IPS DF 6.9 (cell line): ENCODE measurements at regions not wholly inside any gene's neighbourhood (a gene's known extent, or its start where the extent isn't known, plus 50 kb on each side); places are given as distances from the start of the nearest gene placed in this dataset.
A peak's percentile ranks its signal among the peaks of the same experiment; 100 is the strongest.
"Not testable (repeated sequence)": the region's sequence is repeated elsewhere in the genome, so short reads cannot be mapped to it uniquely, and the experiment has no call there.

Experiments
- DNase-seq: peaks from one replicate; pipeline ENCODE4 v3.0.0-alpha.2; 2013; ENCODE audit warnings: low read depth, low spot score
- H3K27ac ChIP-seq: one replicate; pipeline ENCODE4 v1.5.1; 2013; ENCODE audit warnings: low read length, control low read depth
- H3K27me3 ChIP-seq: 2 replicates; pipeline ENCODE4 v1.6.1; 2013; ENCODE audit warnings: mild to moderate bottlenecking, low read length; ENCODE audit not compliant: control insufficient read depth, insufficient read depth
- H3K36me3 ChIP-seq: 2 replicates; pipeline ENCODE4 v1.6.1; 2013; ENCODE audit warnings: low read length; ENCODE audit not compliant: control insufficient read depth, insufficient read depth
- H3K4me1 ChIP-seq: 2 replicates; pipeline ENCODE4 v1.6.1; 2013; ENCODE audit warnings: low read length; ENCODE audit not compliant: control insufficient read depth, insufficient read depth
- H3K4me3 ChIP-seq: 2 replicates; pipeline ENCODE4 v1.5.1; 2013; ENCODE audit warnings: mild to moderate bottlenecking, low read length
- H3K9me3 ChIP-seq: 2 replicates; pipeline ENCODE4 v1.6.1; 2013; ENCODE audit warnings: low read length, inconsistent platforms; ENCODE audit not compliant: control insufficient read depth, insufficient read depth
- WGBS: extraction: QIAGEN DNeasy Blood & Tissue Kit; methylation state at CpG from one replicate; pipeline ENCODE4 v1.1.7; 2013; ENCODE audit warnings: mixed read lengths, missing lambda C conversion rate; ENCODE audit not compliant: insufficient read length, insufficient coverage; 5-methylcytosine and 5-hydroxymethylcytosine counted together

DNA sequence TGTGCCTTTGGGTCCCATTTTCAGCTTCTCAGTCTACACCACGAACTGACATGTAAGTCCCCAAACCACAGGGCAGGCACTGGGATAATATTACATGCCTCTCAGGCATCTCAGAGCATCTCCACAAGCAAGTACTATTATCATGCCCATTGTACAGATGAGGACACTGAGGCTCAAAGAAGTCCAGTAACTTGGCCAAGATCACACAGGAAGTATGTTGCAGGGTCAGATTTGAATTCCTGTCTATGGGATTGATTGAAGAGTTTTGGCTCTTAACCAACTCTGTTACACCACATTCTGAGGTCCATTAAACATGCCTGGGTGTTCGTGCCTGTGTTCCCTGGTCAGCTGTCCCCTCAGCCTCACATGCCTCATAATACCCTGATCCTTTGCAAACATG is 319.8 kb downstream of the FOXO1 start:
- Histone ChIP-seq H3K4me1 (peaks cover 4% of the 10 kb centered on the region), H3K36me3 (no peaks in the 10 kb centered on the region), H3K9me3 (no peaks in the 10 kb centered on the region), H3K4me3 (no peak overlapping the region), H3K27ac (no peak overlapping the region), H3K27me3 (no peaks in the 10 kb centered on the region)
- no peak for DNase-seq
- WGBS: no CpG with 5 or more reads among the region's 2 CpGs

GRCh38 chr13:40348096-40348679 is 318.3 kb downstream of the FOXO1 start:
- no CpG with 5 or more reads among the region's 7 CpGs for WGBS
- no peak for DNase-seq
- Histone ChIP-seq H3K4me3 (no peak overlapping the region), H3K9me3 (no peaks in the 10 kb centered on the region), H3K27me3 (no peaks in the 10 kb centered on the region), H3K4me1 (peaks cover 2% of the 10 kb centered on the region), H3K36me3 (no peaks in the 10 kb centered on the region), H3K27ac (no peak overlapping the region)

DNA sequence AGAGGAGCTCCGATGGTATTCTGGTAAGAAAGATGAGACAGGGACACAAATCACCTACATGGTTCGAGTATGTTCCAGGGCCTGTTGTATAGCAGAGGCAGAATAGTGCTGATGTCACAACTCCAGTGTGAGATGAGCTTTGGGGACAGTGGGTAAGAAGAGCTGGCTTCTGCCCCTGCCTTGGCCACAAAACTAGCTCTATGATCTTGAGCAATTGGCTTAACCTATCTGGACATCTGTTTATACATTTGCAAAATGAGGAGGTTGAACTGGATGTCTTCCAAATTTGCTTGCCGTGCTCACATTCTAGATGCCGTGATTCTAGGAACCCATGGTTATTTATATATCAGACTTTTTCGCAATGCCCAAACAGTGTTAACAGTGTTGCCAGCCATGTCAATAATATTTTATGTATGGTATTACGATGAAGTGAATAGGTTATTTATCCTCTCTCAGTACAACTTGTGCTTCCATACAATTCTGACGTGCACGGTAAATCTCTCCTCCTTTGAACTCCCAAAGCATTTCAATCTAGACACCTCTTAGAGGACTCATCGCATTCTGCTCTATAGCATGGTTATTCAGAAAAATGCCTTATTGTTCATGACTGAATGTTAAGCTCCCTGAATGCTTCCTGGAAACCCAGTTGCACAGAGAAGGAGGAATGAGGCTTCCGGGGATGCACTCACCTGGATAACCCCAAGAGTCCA is 316.0 kb downstream of the FOXO1 start:
- Histone ChIP-seq H3K9me3 (no peaks in the 10 kb centered on the region), H3K4me1 (no peaks in the 10 kb centered on the region; the same call in 1 of the 2 replicates), H3K4me3 (no peak overlapping the region), H3K36me3 (no peaks in the 10 kb centered on the region), H3K27me3 (no peaks in the 10 kb centered on the region), H3K27ac (no peak overlapping the region)
- no CpG with 5 or more reads among the region's 10 CpGs for WGBS
- no peak for DNase-seq

GRCh38 chr13:40351537-40352379 is 314.7 kb downstream of the FOXO1 start:
- no peaks in the 10 kb centered on the region for H3K9me3 ChIP-seq
- H3K4me3 ChIP-seq: no peak overlapping the region
- H3K27me3 ChIP-seq: no peaks in the 10 kb centered on the region
- no peak overlapping the region for H3K27ac ChIP-seq
- no peaks in the 10 kb centered on the region for H3K36me3 ChIP-seq
- no peaks in the 10 kb centered on the region for H3K4me1 ChIP-seq
- DNase-seq: no peak
- WGBS: no CpG with 5 or more reads among the region's 9 CpGs

DNA sequence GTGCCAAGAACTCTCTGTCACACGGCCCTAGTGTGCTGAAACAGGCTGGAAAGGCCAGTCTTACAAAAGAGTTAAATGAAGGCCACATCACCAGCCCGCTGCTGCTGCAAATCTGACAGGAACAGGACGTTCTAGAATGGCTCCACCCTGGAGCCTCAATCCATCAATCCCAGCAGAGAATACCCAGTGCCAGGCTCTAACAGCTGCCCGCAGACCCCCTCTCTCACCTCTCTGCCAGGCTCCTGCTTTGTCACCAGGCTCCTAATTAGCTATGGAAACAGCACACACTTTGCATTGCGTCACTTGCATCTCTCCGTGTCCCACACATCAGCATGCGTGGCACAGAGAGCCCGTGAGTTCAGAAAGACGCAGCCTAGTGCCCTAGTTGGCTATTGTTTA is 314.1 kb downstream of the FOXO1 start:
- no peaks in the 10 kb centered on the region for H3K9me3 ChIP-seq
- DNase-seq: no peak

DNA sequence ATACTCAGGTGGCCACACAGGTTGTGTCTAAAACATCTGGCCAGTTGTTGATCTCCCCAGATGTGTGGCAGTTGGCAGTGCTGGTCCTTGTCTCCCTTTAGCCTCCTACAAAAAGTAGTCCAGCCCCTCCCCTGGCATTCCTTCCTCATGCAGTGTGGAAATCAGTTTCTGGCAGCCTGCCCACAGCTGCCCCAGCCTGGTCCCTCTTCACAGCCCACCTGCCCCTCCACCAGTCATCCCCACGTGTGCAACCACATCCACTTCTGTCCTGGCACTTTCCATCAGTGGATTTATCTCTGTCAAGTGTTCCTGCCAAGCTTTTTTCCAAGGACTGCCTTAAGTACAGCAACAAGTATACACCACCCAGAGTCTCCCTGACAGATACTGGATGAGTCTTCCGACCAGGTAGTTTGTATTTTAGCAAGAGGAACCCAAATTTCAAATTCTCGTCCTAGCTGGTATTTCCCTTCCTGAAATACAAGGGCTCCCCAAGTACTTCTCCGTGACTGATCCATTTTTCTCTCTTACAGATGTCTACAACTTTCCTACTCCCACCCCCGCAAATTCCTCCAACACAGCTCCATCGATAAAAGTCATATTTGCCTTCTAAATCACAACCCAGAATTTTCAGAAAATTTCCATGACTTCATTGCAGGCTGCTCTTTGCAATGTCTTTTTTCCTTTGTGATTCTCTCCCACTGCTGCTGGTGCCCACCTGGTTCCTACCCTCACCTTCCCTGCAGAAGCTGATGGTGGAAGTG is 313.5 kb downstream of the FOXO1 start:
- no peaks in the 10 kb centered on the region for H3K9me3 ChIP-seq
- no peak overlapping the region for H3K27ac ChIP-seq
- no peaks in the 10 kb centered on the region for H3K27me3 ChIP-seq
- DNase-seq: no peak
- H3K4me3 ChIP-seq: no peak overlapping the region
- WGBS: 100% methylated on average over 2 of the region's 6 CpGs
- no peaks in the 10 kb centered on the region for H3K36me3 ChIP-seq
- H3K4me1 ChIP-seq: no peaks in the 10 kb centered on the region

More for the DNA sequence above, 314.1 kb downstream of the FOXO1 start:
- no peak overlapping the region for H3K4me3 ChIP-seq
- H3K36me3 ChIP-seq: no peaks in the 10 kb centered on the region
- no peaks in the 10 kb centered on the region for H3K4me1 ChIP-seq
- WGBS: no CpG with 5 or more reads among the region's 9 CpGs
- H3K27ac ChIP-seq: no peak overlapping the region
- H3K27me3 ChIP-seq: no peaks in the 10 kb centered on the region

GRCh38 chr13:40355126-40355724 is 311.2 kb downstream of the FOXO1 start:
- no peak overlapping the region for H3K4me3 ChIP-seq
- H3K4me1 ChIP-seq: no peaks in the 10 kb centered on the region
- no peaks in the 10 kb centered on the region for H3K27me3 ChIP-seq
- H3K36me3 ChIP-seq: no peaks in the 10 kb centered on the region
- H3K27ac ChIP-seq: no peak overlapping the region
- no peaks in the 10 kb centered on the region for H3K9me3 ChIP-seq
- no peak for DNase-seq
- no CpG with 5 or more reads among the region's 6 CpGs for WGBS

DNA sequence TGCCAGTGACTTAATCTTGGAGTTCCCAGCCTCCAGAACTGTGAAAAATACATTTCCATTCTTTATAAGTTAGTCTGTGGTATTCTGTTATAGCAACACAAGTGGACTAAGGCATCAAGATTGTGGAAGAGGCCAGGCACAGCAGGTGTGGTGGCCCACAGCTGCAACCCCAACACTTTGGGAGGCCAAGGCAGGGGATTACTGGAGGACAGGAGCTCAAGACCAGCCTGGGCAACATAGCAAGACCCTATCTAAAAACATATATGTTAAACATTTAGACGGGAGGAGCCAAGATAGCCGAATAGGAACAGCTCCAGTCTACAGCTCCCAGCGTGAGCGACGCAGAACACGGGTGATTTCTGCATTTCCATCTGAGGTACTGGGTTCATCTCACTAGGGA is 310.4 kb downstream of the FOXO1 start:
- H3K9me3 ChIP-seq: no peaks in the 10 kb centered on the region
- H3K36me3 ChIP-seq: no peaks in the 10 kb centered on the region
- H3K27ac ChIP-seq: no peak overlapping the region
- no peaks in the 10 kb centered on the region for H3K27me3 ChIP-seq
- no peaks in the 10 kb centered on the region for H3K4me1 ChIP-seq
- no peak for DNase-seq
- WGBS: no CpG with 5 or more reads among the region's 6 CpGs
- no peak overlapping the region for H3K4me3 ChIP-seq

GRCh38 chr13:40356458-40356857 is 310.0 kb downstream of the FOXO1 start:
- not testable (repeated sequence) for H3K36me3 ChIP-seq, H3K27ac ChIP-seq, H3K27me3 ChIP-seq, H3K9me3 ChIP-seq, DNase-seq, H3K4me1 ChIP-seq
- H3K4me3 ChIP-seq: peak overlapping the region; percentile 9; the same call in 1 of the 2 replicates
- no CpG with 5 or more reads among the region's 22 CpGs for WGBS

- Histone ChIP-seq H3K9me3 (no peaks in the 10 kb centered on the region), H3K4me3 (no peak overlapping the region), H3K27ac (no peak overlapping the region), H3K4me1 (no peaks in the 10 kb centered on the region), H3K27me3 (no peaks in the 10 kb centered on the region), H3K36me3 (no peaks in the 10 kb centered on the region)
- DNase-seq: no peak
- no CpG with 5 or more reads among the region's 5 CpGs for WGBS
Observed at GRCh38 chr13:40362502-40362901, 303.9 kb downstream of the FOXO1 start.
